BE2C (cell line): ENCODE measurements at regions not wholly inside any gene's neighbourhood (a gene's known extent, or its start where the extent isn't known, plus 50 kb on each side); places are given as distances from the start of the nearest gene placed in this dataset.

ENCODE experiments used
- DNase-seq: peaks from one replicate; pipeline ENCODE4 v3.0.0-alpha.2; 2020
- H3K27me3 ChIP-seq: fragments of 250-450 bp; sonication (Bioruptor Pico); 2 replicates; pipeline ENCODE4 v1.5.1; 2020; ENCODE audit warnings: mild to moderate bottlenecking
- H3K36me3 ChIP-seq: fragments of 250-450 bp; sonication (Bioruptor Pico); 2 replicates; pipeline ENCODE4 v1.5.1; 2020; ENCODE audit warnings: mild to moderate bottlenecking
- H3K4me1 ChIP-seq: fragments of 250-450 bp; sonication (Bioruptor Pico); 2 replicates; pipeline ENCODE4 v1.5.1; 2020
- H3K4me3 ChIP-seq: 2 replicates; pipeline ENCODE4 v1.5.1; 2011; ENCODE audit warnings: low read depth, low read length
- H3K9me3 ChIP-seq: fragments of 250-450 bp; sonication (Bioruptor Pico); 2 replicates; pipeline ENCODE4 v1.5.1; 2020
- CTCF ChIP-seq: IDR thresholded peaks from 2 replicates; pipeline ENCODE4 v1.5.1; 2012; ENCODE audit warnings: mild to moderate bottlenecking, low read depth, low read length

GRCh38 chr12:97638739-97639138, 176.1 kb downstream of the RMST start:
- no peak for DNase-seq
- Histone ChIP-seq H3K27me3 (no peaks in the 10 kb centered on the region), H3K36me3 (no peaks in the 10 kb centered on the region), H3K9me3 (no peaks in the 10 kb centered on the region; the same call in 1 of the 2 replicates), H3K4me1 (no peaks in the 10 kb centered on the region), H3K4me3 (no peak overlapping the region)
- no peak for TF ChIP-seq CTCF

GRCh38 chr12:97639702-97640101, 177.1 kb downstream of the RMST start:
- H3K4me3 ChIP-seq: no peak overlapping the region
- TF ChIP-seq CTCF: no peak
- H3K27me3 ChIP-seq: no peaks in the 10 kb centered on the region
- H3K4me1 ChIP-seq: no peaks in the 10 kb centered on the region
- no peaks in the 10 kb centered on the region; the same call in 1 of the 2 replicates for H3K9me3 ChIP-seq
- no peak for DNase-seq
- no peaks in the 10 kb centered on the region for H3K36me3 ChIP-seq

- Histone ChIP-seq H3K36me3 (no peaks in the 10 kb centered on the region), H3K27me3 (no peaks in the 10 kb centered on the region), H3K4me3 (no peak overlapping the region), H3K4me1 (no peaks in the 10 kb centered on the region), H3K9me3 (no peaks in the 10 kb centered on the region)
- no peak for TF ChIP-seq CTCF
- no peak for DNase-seq
Measured at GRCh38 chr12:97640826-97641225, 178.2 kb downstream of the RMST start.

GRCh38 chr12:97642911-97643310, 180.3 kb downstream of the RMST start:
- no peaks in the 10 kb centered on the region for H3K9me3 ChIP-seq
- TF ChIP-seq CTCF: no peak
- no peak overlapping the region for H3K4me3 ChIP-seq
- H3K27me3 ChIP-seq: no peaks in the 10 kb centered on the region
- no peak for DNase-seq
- no peaks in the 10 kb centered on the region for H3K4me1 ChIP-seq
- no peaks in the 10 kb centered on the region for H3K36me3 ChIP-seq

GRCh38 chr12:97643924-97644323, 181.3 kb downstream of the RMST start:
- no peaks in the 10 kb centered on the region for H3K27me3 ChIP-seq
- H3K4me1 ChIP-seq: no peaks in the 10 kb centered on the region
- no peak overlapping the region for H3K4me3 ChIP-seq
- H3K36me3 ChIP-seq: no peaks in the 10 kb centered on the region
- no peak for TF ChIP-seq CTCF
- H3K9me3 ChIP-seq: no peaks in the 10 kb centered on the region
- DNase-seq: no peak

- no peaks in the 10 kb centered on the region for H3K9me3 ChIP-seq
- DNase-seq: no peak
- H3K36me3 ChIP-seq: no peaks in the 10 kb centered on the region
- H3K4me3 ChIP-seq: no peak overlapping the region
- no peaks in the 10 kb centered on the region for H3K27me3 ChIP-seq
- H3K4me1 ChIP-seq: no peaks in the 10 kb centered on the region
- TF ChIP-seq CTCF: no peak
Measured at GRCh38 chr12:97645726-97646125, 183.1 kb downstream of the RMST start.
